Ishikawa (cell line): ENCODE measurements at regions not wholly inside any gene's neighbourhood (a gene's known extent, or its start where the extent isn't known, plus 50 kb on each side); places are given as distances from the start of the nearest gene placed in this dataset.

Experiments used
- CEBPB ChIP-seq: IDR thresholded peaks from 2 replicates; pipeline ENCODE4 v1.6.1; 2012
- CREB1 ChIP-seq: IDR thresholded peaks from 2 replicates; pipeline ENCODE4 v1.6.1; 2012; ENCODE audit warnings: low read depth
- EGR1 ChIP-seq: IDR thresholded peaks from 2 replicates; pipeline ENCODE4 v1.6.1; 2012
- EP300 ChIP-seq: IDR thresholded peaks from 2 replicates; pipeline ENCODE4 v1.6.1; 2012; ENCODE audit warnings: borderline replicate concordance
- FOXM1 ChIP-seq: IDR thresholded peaks from 2 replicates; pipeline ENCODE4 v1.6.1; 2012; ENCODE audit warnings: low read depth, borderline replicate concordance
- NFIC ChIP-seq: IDR thresholded peaks from 2 replicates; pipeline ENCODE4 v1.6.1; 2012
- RAD21 ChIP-seq: IDR thresholded peaks from 2 replicates; pipeline ENCODE4 v1.6.1; 2012; ENCODE audit warnings: low read depth
- TAF1 ChIP-seq: IDR thresholded peaks from 2 replicates; pipeline ENCODE4 v1.6.1; 2012; ENCODE audit warnings: low read depth, mild to moderate bottlenecking
- TCF12 ChIP-seq: IDR thresholded peaks from 2 replicates; pipeline ENCODE4 v1.6.1; 2012; ENCODE audit warnings: low read depth
- TEAD4 ChIP-seq: IDR thresholded peaks from 2 replicates; pipeline ENCODE4 v1.6.1; 2012
- YY1 ChIP-seq: IDR thresholded peaks from 2 replicates; pipeline ENCODE4 v1.6.1; 2012; ENCODE audit warnings: low read depth
- ZBTB7A ChIP-seq: IDR thresholded peaks from 2 replicates; pipeline ENCODE4 v1.6.1; 2012; ENCODE audit warnings: low read depth
- TF ChIP-seq, protein P1 (sequence below): IDR thresholded peaks from 2 replicates; pipeline ENCODE4 v1.6.1; 2012; ENCODE audit warnings: low read depth, mild to moderate bottlenecking
- TF ChIP-seq, protein P2 (sequence below): IDR thresholded peaks from 2 replicates; pipeline ENCODE4 v1.6.1; 2012

DNA sequence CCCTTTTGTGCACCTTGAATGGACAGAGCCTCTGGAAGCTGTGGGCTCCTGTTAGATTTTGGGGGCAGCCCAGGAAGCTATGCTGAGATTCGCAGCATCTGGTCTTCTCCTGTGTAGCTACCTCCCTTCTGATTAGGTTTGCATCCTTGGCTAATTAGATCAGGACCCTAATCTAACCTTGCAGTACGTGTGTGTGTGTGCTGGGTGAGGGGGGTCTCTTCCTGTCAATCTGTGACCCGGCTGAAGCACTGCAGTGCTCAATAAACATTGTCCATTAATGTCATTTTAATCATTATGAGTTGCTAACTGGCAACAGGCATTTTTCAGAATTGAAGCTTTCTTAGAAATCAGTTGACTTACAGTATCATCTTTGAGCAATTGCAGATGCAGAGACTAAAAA, 229.1 kb upstream of the STXBP5 start:
- no peak for TF ChIP-seq EP300
- no peak for TF ChIP-seq TAF1
- no peak for TF ChIP-seq CEBPB
- TF ChIP-seq RAD21, result no peak
- TF ChIP-seq FOXM1, result no peak
- TF ChIP-seq, protein P1, sequence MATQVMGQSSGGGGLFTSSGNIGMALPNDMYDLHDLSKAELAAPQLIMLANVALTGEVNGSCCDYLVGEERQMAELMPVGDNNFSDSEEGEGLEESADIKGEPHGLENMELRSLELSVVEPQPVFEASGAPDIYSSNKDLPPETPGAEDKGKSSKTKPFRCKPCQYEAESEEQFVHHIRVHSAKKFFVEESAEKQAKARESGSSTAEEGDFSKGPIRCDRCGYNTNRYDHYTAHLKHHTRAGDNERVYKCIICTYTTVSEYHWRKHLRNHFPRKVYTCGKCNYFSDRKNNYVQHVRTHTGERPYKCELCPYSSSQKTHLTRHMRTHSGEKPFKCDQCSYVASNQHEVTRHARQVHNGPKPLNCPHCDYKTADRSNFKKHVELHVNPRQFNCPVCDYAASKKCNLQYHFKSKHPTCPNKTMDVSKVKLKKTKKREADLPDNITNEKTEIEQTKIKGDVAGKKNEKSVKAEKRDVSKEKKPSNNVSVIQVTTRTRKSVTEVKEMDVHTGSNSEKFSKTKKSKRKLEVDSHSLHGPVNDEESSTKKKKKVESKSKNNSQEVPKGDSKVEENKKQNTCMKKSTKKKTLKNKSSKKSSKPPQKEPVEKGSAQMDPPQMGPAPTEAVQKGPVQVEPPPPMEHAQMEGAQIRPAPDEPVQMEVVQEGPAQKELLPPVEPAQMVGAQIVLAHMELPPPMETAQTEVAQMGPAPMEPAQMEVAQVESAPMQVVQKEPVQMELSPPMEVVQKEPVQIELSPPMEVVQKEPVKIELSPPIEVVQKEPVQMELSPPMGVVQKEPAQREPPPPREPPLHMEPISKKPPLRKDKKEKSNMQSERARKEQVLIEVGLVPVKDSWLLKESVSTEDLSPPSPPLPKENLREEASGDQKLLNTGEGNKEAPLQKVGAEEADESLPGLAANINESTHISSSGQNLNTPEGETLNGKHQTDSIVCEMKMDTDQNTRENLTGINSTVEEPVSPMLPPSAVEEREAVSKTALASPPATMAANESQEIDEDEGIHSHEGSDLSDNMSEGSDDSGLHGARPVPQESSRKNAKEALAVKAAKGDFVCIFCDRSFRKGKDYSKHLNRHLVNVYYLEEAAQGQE, result no peak
- no peak for TF ChIP-seq EGR1
- TF ChIP-seq ZBTB7A, result no peak
- TF ChIP-seq, protein P2, sequence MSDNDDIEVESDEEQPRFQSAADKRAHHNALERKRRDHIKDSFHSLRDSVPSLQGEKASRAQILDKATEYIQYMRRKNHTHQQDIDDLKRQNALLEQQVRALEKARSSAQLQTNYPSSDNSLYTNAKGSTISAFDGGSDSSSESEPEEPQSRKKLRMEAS, result no peak
- no peak for TF ChIP-seq CREB1
- TF ChIP-seq NFIC, result no peak
- TF ChIP-seq YY1, result no peak
- no peak for TF ChIP-seq TCF12
- TF ChIP-seq TEAD4, result no peak
